ENCODE measurements at regions not wholly inside any gene's neighbourhood (a gene's known extent, or its start where the extent isn't known, plus 50 kb on each side); places are given as distances from the start of the nearest gene placed in this dataset.

DNA sequence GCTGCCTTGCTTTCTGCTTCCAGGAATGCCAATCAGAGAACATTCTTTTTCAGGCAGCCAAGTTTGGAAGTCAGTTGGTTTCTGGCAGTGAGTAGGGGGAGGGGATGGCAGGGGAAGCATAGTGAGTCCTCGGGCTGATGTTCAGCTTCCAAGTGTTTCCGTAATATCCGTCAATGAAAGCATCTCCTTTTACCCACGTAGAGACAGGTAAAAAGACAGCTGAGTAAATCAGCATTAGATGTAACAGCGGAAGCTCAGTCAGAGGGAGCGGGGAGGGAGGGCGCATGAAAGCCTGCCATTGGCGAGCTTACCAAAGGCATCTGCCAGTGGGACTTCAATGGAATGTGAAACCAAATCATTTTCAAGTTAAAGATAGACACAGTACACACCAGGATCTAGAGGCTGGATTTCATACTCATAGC, 117.1 kb upstream of the DTNA start:
- Mint-ChIP-seq H3K27ac (no peak overlapping the region), H3K36me3 (no peaks in the 10 kb centered on the region), H3K27me3 (no peaks in the 10 kb centered on the region), H3K4me1 (no peaks in the 10 kb centered on the region), H3K9me3 (peaks cover 0 to 5% (median 0%) of the 10 kb centered on the region in 3 donors), H3K4me3 (no peak overlapping the region)
- no peaks in the 10 kb centered on the region for H3K36me3 ChIP-seq (ENCODE audit: control insufficient read depth in 2 of 2, extremely low read depth in 1 of 2, insufficient read depth in 1 of 2, low read length in 1 of 2)
- ATAC-seq (replicated peaks in 1 of 4), result no peak
- POLR2A ChIA-PET, result no interaction called here
- peaks cover 0 to 2% of the 10 kb centered on the region in 2 experiments for H3K27me3 ChIP-seq (replicated peaks in 1 of 2; ENCODE audit: control insufficient read depth in 2 of 2, extremely low read depth in 1 of 2, insufficient read depth in 2 of 2, low read length in 1 of 2)
- no peaks in the 10 kb centered on the region for H3K9me3 ChIP-seq
- DNase-seq, result no peak
- no CpG with 5 or more reads among the region's 8 CpGs for WGBS (ENCODE audit: insufficient coverage)
- H3K27ac ChIP-seq (ENCODE audit: low read length), result no peak overlapping the region
- H3K4me3 ChIP-seq (ENCODE audit: control insufficient read depth in 1 of 2, extremely low read depth in 1 of 2, low read length in 1 of 2), result no peak overlapping the region
- H3K4me1 ChIP-seq (ENCODE audit: control insufficient read depth in 1 of 2, extremely low read depth in 1 of 2, insufficient read depth in 2 of 2, low read length in 2 of 2), result no peaks in the 10 kb centered on the region
- CTCF ChIA-PET, result no interaction called here

DNA sequence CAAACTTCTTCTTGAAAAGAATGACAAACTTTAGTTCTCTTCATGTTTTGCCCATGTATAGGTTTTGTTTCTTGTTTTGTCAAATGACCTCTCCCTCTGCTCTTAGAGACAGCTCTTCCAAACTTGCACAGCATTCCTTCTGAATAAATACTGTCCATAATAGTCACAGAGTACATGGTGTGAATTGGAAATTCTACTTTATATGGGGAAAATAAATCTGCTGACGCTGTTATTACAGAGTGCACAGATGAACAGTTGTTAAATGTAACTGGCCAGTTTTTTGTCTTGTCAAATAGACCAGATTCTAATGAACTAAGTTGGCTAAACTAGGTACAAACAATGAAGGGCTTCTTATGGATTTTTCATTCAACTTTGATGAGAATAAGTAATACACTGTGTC, 115.8 kb upstream of the DTNA start:
- ATAC-seq (replicated peaks in 1 of 4), result no peak
- CTCF ChIA-PET, result no interaction called here

GRCh38 chr18:34595690-34596089, 114.4 kb upstream of the DTNA start:
- Mint-ChIP-seq H3K4me3 (no peak overlapping the region), H3K4me1 (no peaks in the 10 kb centered on the region), H3K27ac (no peak overlapping the region), H3K9me3 (peaks cover 0 to 5% (median 0%) of the 10 kb centered on the region in 3 donors), H3K27me3 (no peaks in the 10 kb centered on the region), H3K36me3 (no peaks in the 10 kb centered on the region)
- ATAC-seq (replicated peaks in 1 of 4) (no peak), DNase-seq (no peak)
- Histone ChIP-seq H3K9me3 (no peaks in the 10 kb centered on the region), H3K4me3 (ENCODE audit: control insufficient read depth in 1 of 2, extremely low read depth in 1 of 2, low read length in 1 of 2) (no peak overlapping the region), H3K27ac (ENCODE audit: low read length) (no peak overlapping the region), H3K27me3 (replicated peaks in 1 of 2; ENCODE audit: control insufficient read depth in 2 of 2, extremely low read depth in 1 of 2, insufficient read depth in 2 of 2, low read length in 1 of 2) (peaks cover 0 to 2% of the 10 kb centered on the region in 2 experiments), H3K36me3 (ENCODE audit: control insufficient read depth in 2 of 2, extremely low read depth in 1 of 2, insufficient read depth in 1 of 2, low read length in 1 of 2) (no peaks in the 10 kb centered on the region), H3K4me1 (ENCODE audit: control insufficient read depth in 1 of 2, extremely low read depth in 1 of 2, insufficient read depth in 2 of 2, low read length in 2 of 2) (no peaks in the 10 kb centered on the region)
- ChIA-PET CTCF (no interaction called here), POLR2A (no interaction called here)
- no CpG with 5 or more reads among the region's 2 CpGs for WGBS (ENCODE audit: insufficient coverage)

More for the DNA sequence above, 115.8 kb upstream of the DTNA start:
- Mint-ChIP-seq H3K9me3 (peaks cover 0 to 5% (median 0%) of the 10 kb centered on the region in 3 donors), H3K36me3 (no peaks in the 10 kb centered on the region), H3K4me3 (no peak overlapping the region), H3K27ac (no peak overlapping the region), H3K4me1 (no peaks in the 10 kb centered on the region), H3K27me3 (no peaks in the 10 kb centered on the region)
- H3K4me1 ChIP-seq (ENCODE audit: control insufficient read depth in 1 of 2, extremely low read depth in 1 of 2, insufficient read depth in 2 of 2, low read length in 2 of 2), result no peaks in the 10 kb centered on the region
- no peak overlapping the region for H3K27ac ChIP-seq (ENCODE audit: low read length)
- POLR2A ChIA-PET, result no interaction called here
- DNase-seq, result no peak
- H3K27me3 ChIP-seq (replicated peaks in 1 of 2; ENCODE audit: control insufficient read depth in 2 of 2, extremely low read depth in 1 of 2, insufficient read depth in 2 of 2, low read length in 1 of 2), result peaks cover 0 to 2% of the 10 kb centered on the region in 2 experiments
- H3K36me3 ChIP-seq (ENCODE audit: control insufficient read depth in 2 of 2, extremely low read depth in 1 of 2, insufficient read depth in 1 of 2, low read length in 1 of 2), result no peaks in the 10 kb centered on the region
- no peaks in the 10 kb centered on the region for H3K9me3 ChIP-seq
- WGBS (ENCODE audit: insufficient coverage), result no CpG with 5 or more reads among the region's 1 CpG
- no peak overlapping the region for H3K4me3 ChIP-seq (ENCODE audit: control insufficient read depth in 1 of 2, extremely low read depth in 1 of 2, low read length in 1 of 2)

DNA sequence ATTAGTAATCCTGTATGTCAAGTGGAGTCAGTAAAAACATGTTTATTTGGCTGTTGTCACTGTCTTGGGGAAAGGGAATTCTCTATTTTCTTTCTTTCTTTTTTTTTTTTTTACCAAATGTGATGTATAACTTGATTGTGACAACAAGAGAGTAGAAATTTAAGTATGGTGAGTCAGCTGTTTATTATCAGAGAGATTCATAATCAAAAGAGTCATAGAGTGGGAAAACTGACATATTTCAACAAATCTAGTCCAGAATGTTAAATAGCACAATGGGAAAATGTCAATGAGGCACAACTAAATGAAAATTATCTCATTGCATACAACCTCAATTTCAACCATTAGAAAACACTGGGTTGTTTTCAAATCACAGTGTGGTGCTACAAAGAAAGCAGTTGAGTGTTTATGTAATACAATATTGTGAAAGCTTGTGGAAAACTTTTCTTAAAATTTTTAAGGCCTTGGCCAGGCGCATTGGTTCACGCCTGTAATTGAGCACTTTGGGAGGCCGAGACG, 111.9 kb upstream of the DTNA start:
- ATAC-seq (replicated peaks in 1 of 4) (no peak), DNase-seq (no peak)
- peaks cover 0 to 1% of the 10 kb centered on the region in 2 donors for H3K27me3 Mint-ChIP-seq
- Histone ChIP-seq H3K4me3 (ENCODE audit: control insufficient read depth in 1 of 2, extremely low read depth in 1 of 2, low read length in 1 of 2) (no peak overlapping the region), H3K27me3 (replicated peaks in 1 of 2; ENCODE audit: control insufficient read depth in 2 of 2, extremely low read depth in 1 of 2, insufficient read depth in 2 of 2, low read length in 1 of 2) (peaks cover 0 to 2% of the 10 kb centered on the region in 2 experiments), H3K27ac (ENCODE audit: low read length) (no peak overlapping the region), H3K36me3 (ENCODE audit: control insufficient read depth in 2 of 2, extremely low read depth in 1 of 2, insufficient read depth in 1 of 2, low read length in 1 of 2) (no peaks in the 10 kb centered on the region), H3K4me1 (ENCODE audit: control insufficient read depth in 1 of 2, extremely low read depth in 1 of 2, insufficient read depth in 2 of 2, low read length in 2 of 2) (no peaks in the 10 kb centered on the region), H3K9me3 (no peaks in the 10 kb centered on the region)
- no peak overlapping the region for H3K4me3 Mint-ChIP-seq
- no peak overlapping the region for H3K27ac Mint-ChIP-seq
- ChIA-PET CTCF (no interaction called here), POLR2A (no interaction called here)
- WGBS (ENCODE audit: insufficient coverage), result no CpG with 5 or more reads among the region's 4 CpGs
- H3K9me3 Mint-ChIP-seq, result peaks cover 0 to 5% (median 0%) of the 10 kb centered on the region in 3 donors
- no peaks in the 10 kb centered on the region for H3K4me1 Mint-ChIP-seq
- no peaks in the 10 kb centered on the region for H3K36me3 Mint-ChIP-seq

DNA sequence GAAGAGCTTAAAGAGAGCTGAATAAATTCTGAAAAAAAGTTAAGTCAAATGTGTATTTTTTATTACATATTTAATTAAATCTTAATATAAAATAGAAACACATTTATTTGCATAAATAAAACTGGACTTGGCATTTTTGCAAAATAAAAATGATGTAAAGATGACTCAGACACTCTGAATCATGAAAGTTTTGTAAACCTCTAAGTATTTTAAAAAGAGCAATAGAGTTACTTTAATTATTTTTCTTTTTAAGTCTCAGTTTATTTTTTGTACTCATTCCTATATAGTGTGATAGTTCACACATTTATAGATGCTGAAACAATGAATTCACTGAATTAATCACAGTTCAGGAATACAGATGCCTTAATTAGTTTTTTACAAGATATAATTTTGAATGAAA, 109.9 kb upstream of the DTNA start:
- H3K4me1 Mint-ChIP-seq, result no peaks in the 10 kb centered on the region
- no peak overlapping the region for H3K4me3 ChIP-seq (ENCODE audit: control insufficient read depth in 1 of 2, extremely low read depth in 1 of 2, low read length in 1 of 2)
- H3K36me3 ChIP-seq (ENCODE audit: control insufficient read depth in 2 of 2, extremely low read depth in 1 of 2, insufficient read depth in 1 of 2, low read length in 1 of 2), result no peaks in the 10 kb centered on the region
- CTCF ChIA-PET, result no interaction called here
- H3K4me3 Mint-ChIP-seq, result no peak overlapping the region
- DNase-seq, result no peak
- H3K9me3 Mint-ChIP-seq, result peaks cover 0 to 5% (median 0%) of the 10 kb centered on the region in 3 donors
- no peak for ATAC-seq (replicated peaks in 1 of 4)
- peaks cover 0 to 2% of the 10 kb centered on the region in 2 experiments for H3K27me3 ChIP-seq (replicated peaks in 1 of 2; ENCODE audit: control insufficient read depth in 2 of 2, extremely low read depth in 1 of 2, insufficient read depth in 2 of 2, low read length in 1 of 2)
- H3K27ac ChIP-seq (ENCODE audit: low read length), result no peak overlapping the region
- H3K27me3 Mint-ChIP-seq, result peaks cover 0 to 1% of the 10 kb centered on the region in 2 donors
- H3K9me3 ChIP-seq, result no peaks in the 10 kb centered on the region
- POLR2A ChIA-PET, result interaction anchor here in 1 of 2 donors (0.6 kb wide), 1 partner anchor 20 kb away, joined by 3 read pairs; no protein-coding TSS in a partner anchor
- H3K27ac Mint-ChIP-seq, result no peak overlapping the region
- H3K36me3 Mint-ChIP-seq, result no peaks in the 10 kb centered on the region
- H3K4me1 ChIP-seq (ENCODE audit: control insufficient read depth in 1 of 2, extremely low read depth in 1 of 2, insufficient read depth in 2 of 2, low read length in 2 of 2), result no peaks in the 10 kb centered on the region

GRCh38 chr18:34600874-34601656, 109.0 kb upstream of the DTNA start:
- H3K4me1 Mint-ChIP-seq, result no peaks in the 10 kb centered on the region
- H3K27me3 Mint-ChIP-seq, result peaks cover 0 to 1% of the 10 kb centered on the region in 2 donors
- ATAC-seq (replicated peaks in 1 of 4) (no peak), DNase-seq (no peak)
- Histone ChIP-seq H3K27ac (ENCODE audit: low read length) (no peak overlapping the region), H3K4me1 (ENCODE audit: control insufficient read depth in 1 of 2, extremely low read depth in 1 of 2, insufficient read depth in 2 of 2, low read length in 2 of 2) (no peaks in the 10 kb centered on the region), H3K4me3 (ENCODE audit: control insufficient read depth in 1 of 2, extremely low read depth in 1 of 2, low read length in 1 of 2) (no peak overlapping the region), H3K36me3 (ENCODE audit: control insufficient read depth in 2 of 2, extremely low read depth in 1 of 2, insufficient read depth in 1 of 2, low read length in 1 of 2) (no peaks in the 10 kb centered on the region), H3K9me3 (no peaks in the 10 kb centered on the region), H3K27me3 (replicated peaks in 1 of 2; ENCODE audit: control insufficient read depth in 2 of 2, extremely low read depth in 1 of 2, insufficient read depth in 2 of 2, low read length in 1 of 2) (no peaks in the 10 kb centered on the region)
- no peak overlapping the region for H3K27ac Mint-ChIP-seq
- peaks cover 0 to 5% (median 0%) of the 10 kb centered on the region in 3 donors for H3K9me3 Mint-ChIP-seq
- WGBS (ENCODE audit: insufficient coverage), result 100% methylated on average over 1 of the region's 2 CpGs
- CTCF ChIA-PET, result no interaction called here
- no peaks in the 10 kb centered on the region for H3K36me3 Mint-ChIP-seq
- POLR2A ChIA-PET, result no interaction called here
- no peak overlapping the region for H3K4me3 Mint-ChIP-seq

All from T-cell (primary cell).